ENCODE measurements at regions not wholly inside any gene's neighbourhood (a gene's known extent, or its start where the extent isn't known, plus 50 kb on each side); places are given as distances from the start of the nearest gene placed in this dataset.

GRCh38 chr6:140076105-140076504 lies 701.7 kb upstream of the CITED2 start:
- intact Hi-C loops (cut with DNase I), result no loop called here
- Histone ChIP-seq H3K4me1 (peaks cover 18% of the 10 kb centered on the region), H3K4me3 (no peak overlapping the region), H3K27me3 (ENCODE audit: low read depth) (no peaks in the 10 kb centered on the region), H3K9me3 (no peaks in the 10 kb centered on the region), H3K27ac (no peak overlapping the region), H3K36me3 (no peaks in the 10 kb centered on the region)
- ATAC-seq (no peak), DNase-seq (no peak)
- TF ChIP-seq CTCF (IDR thresholded peaks at IDR 0.05), result no peak

GRCh38 chr6:140073456-140073855 lies 699.0 kb upstream of the CITED2 start:
- no peak for TF ChIP-seq CTCF (IDR thresholded peaks at IDR 0.05)
- Histone ChIP-seq H3K27me3 (ENCODE audit: low read depth) (no peaks in the 10 kb centered on the region), H3K9me3 (no peaks in the 10 kb centered on the region), H3K36me3 (no peaks in the 10 kb centered on the region), H3K4me1 (peaks cover 18% of the 10 kb centered on the region), H3K4me3 (no peak overlapping the region), H3K27ac (no peak overlapping the region)
- DNase-seq (no peak), ATAC-seq (no peak)
- intact Hi-C loops (cut with DNase I), result no loop called here

- Histone ChIP-seq H3K4me3 (no peak overlapping the region), H3K27me3 (ENCODE audit: low read depth) (no peaks in the 10 kb centered on the region), H3K27ac (peak overlapping the region; percentile 1), H3K4me1 (peaks cover 18% of the 10 kb centered on the region), H3K9me3 (no peaks in the 10 kb centered on the region), H3K36me3 (no peaks in the 10 kb centered on the region)
- ATAC-seq (no peak), DNase-seq (no peak)
- TF ChIP-seq CTCF (IDR thresholded peaks at IDR 0.05), result no peak
- intact Hi-C loops (cut with DNase I), result no loop called here
Measured at GRCh38 chr6:140071601-140072062, 697.2 kb upstream of the CITED2 start.

GRCh38 chr6:140070846-140071473 lies 696.5 kb upstream of the CITED2 start:
- no peaks in the 10 kb centered on the region for H3K27me3 ChIP-seq (ENCODE audit: low read depth)
- H3K36me3 ChIP-seq, result no peaks in the 10 kb centered on the region
- DNase-seq, result no peak
- H3K4me1 ChIP-seq, result peaks cover 18% of the 10 kb centered on the region
- no peaks in the 10 kb centered on the region for H3K9me3 ChIP-seq
- TF ChIP-seq CTCF (IDR thresholded peaks at IDR 0.05), result no peak
- no peak overlapping the region for H3K27ac ChIP-seq
- no peak for ATAC-seq
- intact Hi-C loops (cut with DNase I), result no loop called here
- no peak overlapping the region for H3K4me3 ChIP-seq

GRCh38 chr6:140069576-140069975 lies 695.1 kb upstream of the CITED2 start:
- H3K36me3 ChIP-seq, result no peaks in the 10 kb centered on the region
- no peak overlapping the region for H3K4me3 ChIP-seq
- ATAC-seq (no peak), DNase-seq (no peak)
- H3K27me3 ChIP-seq (ENCODE audit: low read depth), result no peaks in the 10 kb centered on the region
- intact Hi-C loops (cut with DNase I), result no loop called here
- no peak for TF ChIP-seq CTCF (IDR thresholded peaks at IDR 0.05)
- no peak overlapping the region for H3K27ac ChIP-seq
- peaks cover 18% of the 10 kb centered on the region for H3K4me1 ChIP-seq
- no peaks in the 10 kb centered on the region for H3K9me3 ChIP-seq

All from lower lobe of right lung (tissue), 2 donors.